GM19351 (cell line): ENCODE measurements at regions not wholly inside any gene's neighbourhood (a gene's known extent, or its start where the extent isn't known, plus 50 kb on each side); places are given as distances from the start of the nearest gene placed in this dataset.
"Not testable (repeated sequence)": the region's sequence is repeated elsewhere in the genome, so short reads cannot be mapped to it uniquely, and the experiment has no call there.

ENCODE experiments used
- ATAC-seq: cut with Tn5 transposase; IDR thresholded peaks from one replicate; pipeline ENCODE4 v1.9.1; 2021; ENCODE audit warnings: mild to moderate bottlenecking, moderate library complexity; ENCODE audit not compliant: unreplicated experiment

- no peak for ATAC-seq
Observed at GRCh38 chr5:101404531-101404930, 501.4 kb upstream of the ST8SIA4 start.

- no peak for ATAC-seq
Observed at GRCh38 chr5:101393795-101394450, 490.8 kb upstream of the ST8SIA4 start.

- peak; percentile 65 for ATAC-seq
Observed at GRCh38 chr5:101390151-101390908, 487.2 kb upstream of the ST8SIA4 start.

GRCh38 chr5:101385276-101385675 lies 482.2 kb upstream of the ST8SIA4 start:
- ATAC-seq = no peak

GRCh38 chr5:101370181-101370580 lies 467.1 kb upstream of the ST8SIA4 start:
- no peak for ATAC-seq

GRCh38 chr5:101364469-101364868 lies 461.4 kb upstream of the ST8SIA4 start:
- ATAC-seq = no peak

- ATAC-seq = no peak
Observed at GRCh38 chr5:101362067-101362466, 459.0 kb upstream of the ST8SIA4 start.

GRCh38 chr5:101346906-101347305 lies 443.8 kb upstream of the ST8SIA4 start:
- ATAC-seq = no peak

- no peak for ATAC-seq
Observed at GRCh38 chr5:101346447-101346846, 443.4 kb upstream of the ST8SIA4 start.

- ATAC-seq = no peak
Observed at GRCh38 chr5:101338226-101338625, 435.1 kb upstream of the ST8SIA4 start.

GRCh38 chr5:101327816-101328215 lies 424.7 kb upstream of the ST8SIA4 start:
- no peak for ATAC-seq

GRCh38 chr5:101326766-101327165 lies 423.7 kb upstream of the ST8SIA4 start:
- no peak for ATAC-seq

- ATAC-seq = not testable (repeated sequence)
Observed at GRCh38 chr5:101316401-101316800, 413.3 kb upstream of the ST8SIA4 start.

GRCh38 chr5:101306391-101307137 lies 403.5 kb upstream of the ST8SIA4 start:
- no peak for ATAC-seq

- no peak for ATAC-seq
Observed at GRCh38 chr5:101296477-101296876, 393.4 kb upstream of the ST8SIA4 start.

GRCh38 chr5:101292199-101292598 lies 389.1 kb upstream of the ST8SIA4 start:
- ATAC-seq = no peak

- not testable (repeated sequence) for ATAC-seq
Observed at GRCh38 chr5:101290761-101291160, 387.7 kb upstream of the ST8SIA4 start.

GRCh38 chr5:101288633-101289032 lies 385.6 kb upstream of the ST8SIA4 start:
- no peak for ATAC-seq

- no peak for ATAC-seq
Observed at GRCh38 chr5:101284736-101285375, 381.8 kb upstream of the ST8SIA4 start.

GRCh38 chr5:101283938-101284337 lies 380.9 kb upstream of the ST8SIA4 start:
- ATAC-seq = not testable (repeated sequence)

- no peak for ATAC-seq
Observed at GRCh38 chr5:101278917-101279316, 375.8 kb upstream of the ST8SIA4 start.
